22Rv1 (cell line): ENCODE measurements at regions not wholly inside any gene's neighbourhood (a gene's known extent, or its start where the extent isn't known, plus 50 kb on each side); places are given as distances from the start of the nearest gene placed in this dataset.

Source experiments
- H3K27ac ChIP-seq: fragments of 450-650 bp; 2 replicates; pipeline ENCODE4 v1.5.1; 2017
- CTCF ChIP-seq: fragments of 450-650 bp; IDR thresholded peaks from 2 replicates; pipeline ENCODE4 v1.5.1; 2017; ENCODE audit warnings: mild to moderate bottlenecking
- ZFX ChIP-seq: fragments of 450-650 bp; IDR thresholded peaks from 2 replicates; pipeline ENCODE4 v1.6.1; 2017; ENCODE audit warnings: antibody characterized with exemption, borderline replicate concordance

- no peak for TF ChIP-seq CTCF
- TF ChIP-seq ZFX: no peak
- no peak overlapping the region for H3K27ac ChIP-seq
Observed at GRCh38 chr5:12703254-12703653, 799.0 kb upstream of the CTNND2 start.

GRCh38 chr5:12695651-12696050 lies 791.4 kb upstream of the CTNND2 start:
- H3K27ac ChIP-seq: no peak overlapping the region
- TF ChIP-seq ZFX (no peak), CTCF (no peak)

- no peak overlapping the region for H3K27ac ChIP-seq
- no peak for TF ChIP-seq CTCF
- TF ChIP-seq ZFX: no peak
Observed at GRCh38 chr5:12691330-12691729, 787.1 kb upstream of the CTNND2 start.

GRCh38 chr5:12690361-12690760 lies 786.1 kb upstream of the CTNND2 start:
- TF ChIP-seq CTCF: no peak
- TF ChIP-seq ZFX: no peak
- no peak overlapping the region for H3K27ac ChIP-seq

GRCh38 chr5:12683249-12683648 lies 779.0 kb upstream of the CTNND2 start:
- TF ChIP-seq ZFX (no peak), CTCF (no peak)
- H3K27ac ChIP-seq: no peak overlapping the region

GRCh38 chr5:12679731-12680130 lies 775.5 kb upstream of the CTNND2 start:
- no peak overlapping the region for H3K27ac ChIP-seq
- TF ChIP-seq ZFX (no peak), CTCF (no peak)

GRCh38 chr5:12675959-12676358 lies 771.7 kb upstream of the CTNND2 start:
- H3K27ac ChIP-seq: no peak overlapping the region
- no peak for TF ChIP-seq ZFX
- TF ChIP-seq CTCF: no peak
